ENCODE measurements at regions not wholly inside any gene's neighbourhood (a gene's known extent, or its start where the extent isn't known, plus 50 kb on each side); places are given as distances from the start of the nearest gene placed in this dataset.

DNA sequence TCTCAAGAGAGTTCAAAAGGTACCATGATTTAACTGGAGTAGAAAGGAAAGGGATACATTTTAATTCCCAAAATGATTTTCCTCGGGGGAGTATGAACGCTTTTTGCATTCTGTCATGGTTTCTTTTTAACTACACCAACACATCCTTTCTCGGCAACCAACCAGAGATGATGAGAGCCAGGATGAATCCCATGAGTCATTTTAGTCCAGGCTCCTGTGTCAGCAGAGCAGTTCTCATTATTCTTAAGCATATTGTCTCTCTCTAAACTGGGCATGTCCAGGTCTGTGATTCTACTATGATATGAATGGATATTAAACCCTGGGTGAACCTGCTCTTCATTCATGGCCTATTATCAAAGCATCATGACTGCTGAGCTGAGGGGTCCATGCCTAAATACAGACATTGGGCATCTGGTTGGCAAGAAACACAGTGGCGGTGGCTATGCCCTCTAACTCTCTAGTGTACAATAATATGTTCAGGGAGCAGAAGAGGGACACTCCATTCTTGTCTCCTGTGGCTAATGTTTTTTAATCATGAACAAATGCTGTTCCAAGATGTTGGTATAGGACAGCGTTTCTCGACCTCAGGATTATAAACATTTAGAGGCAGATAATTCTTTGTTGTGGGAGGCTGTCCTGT lies 124.3 kb upstream of the ESRRG start:
- no peak overlapping the region for H3K27ac ChIP-seq
- WGBS, 2 donors: 86 to 91% methylated on average over 6 of the region's 6 CpGs
- intact Hi-C loops (cut with DNase I): no loop called here
- TF ChIP-seq EP300 (IDR thresholded peaks at IDR 0.05): no peak
- H3K4me1 ChIP-seq: no peaks in the 10 kb centered on the region
- H3K36me3 ChIP-seq: no peaks in the 10 kb centered on the region
- H3K4me3 ChIP-seq: no peak overlapping the region
- no peaks in the 10 kb centered on the region for H3K9me3 ChIP-seq
- no peaks in the 10 kb centered on the region for H3K27me3 ChIP-seq
- no peak for DNase-seq

GRCh38 chr1:216846339-216846738 lies 123.1 kb upstream of the ESRRG start:
- Histone ChIP-seq H3K4me3 (no peak overlapping the region), H3K9me3 (no peaks in the 10 kb centered on the region), H3K36me3 (no peaks in the 10 kb centered on the region), H3K27me3 (no peaks in the 10 kb centered on the region), H3K4me1 (no peaks in the 10 kb centered on the region), H3K27ac (no peak overlapping the region)
- DNase-seq: no peak
- 85 to 89% methylated on average over 4 of the region's 4 CpGs for WGBS, 2 donors
- no peak for TF ChIP-seq POLR2A (IDR thresholded peaks at IDR 0.05)
- no peak for TF ChIP-seq CTCF (IDR thresholded peaks at IDR 0.05)
- TF ChIP-seq POLR2AphosphoS5 (IDR thresholded peaks at IDR 0.05): no peak
- TF ChIP-seq EP300 (IDR thresholded peaks at IDR 0.05): no peak
- intact Hi-C loops (cut with DNase I): no loop called here

DNA sequence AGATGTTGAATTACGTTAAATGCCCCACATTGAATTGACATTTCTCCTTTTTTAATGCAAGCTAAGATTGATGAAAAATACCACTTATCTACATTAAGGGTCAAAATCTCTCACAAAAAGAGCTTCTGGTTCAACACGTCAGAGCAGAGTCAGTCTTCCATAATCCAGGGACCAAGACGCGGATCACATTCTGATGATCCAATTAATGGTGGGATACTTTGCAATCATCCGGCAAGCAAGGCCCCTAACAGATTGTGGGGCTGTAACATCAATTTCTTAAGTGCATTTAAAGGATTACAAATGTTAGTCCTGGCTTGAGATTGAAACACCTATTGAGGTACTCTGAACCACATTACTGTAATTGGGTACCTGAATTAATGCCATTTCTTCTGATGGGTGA lies 120.2 kb upstream of the ESRRG start:
- no peaks in the 10 kb centered on the region for H3K4me1 ChIP-seq
- no peak overlapping the region for H3K4me3 ChIP-seq
- no peak for DNase-seq
- intact Hi-C loops (cut with DNase I): no loop called here
- TF ChIP-seq EP300 (IDR thresholded peaks at IDR 0.05) (no peak), POLR2A (IDR thresholded peaks at IDR 0.05) (no peak), CTCF (IDR thresholded peaks at IDR 0.05) (no peak), POLR2AphosphoS5 (IDR thresholded peaks at IDR 0.05) (no peak)
- H3K9me3 ChIP-seq: no peaks in the 10 kb centered on the region
- no peaks in the 10 kb centered on the region for H3K27me3 ChIP-seq
- no peaks in the 10 kb centered on the region for H3K36me3 ChIP-seq
- H3K27ac ChIP-seq: no peak overlapping the region
- WGBS, 2 donors: 93 to 95% methylated on average over 5 of the region's 5 CpGs

DNA sequence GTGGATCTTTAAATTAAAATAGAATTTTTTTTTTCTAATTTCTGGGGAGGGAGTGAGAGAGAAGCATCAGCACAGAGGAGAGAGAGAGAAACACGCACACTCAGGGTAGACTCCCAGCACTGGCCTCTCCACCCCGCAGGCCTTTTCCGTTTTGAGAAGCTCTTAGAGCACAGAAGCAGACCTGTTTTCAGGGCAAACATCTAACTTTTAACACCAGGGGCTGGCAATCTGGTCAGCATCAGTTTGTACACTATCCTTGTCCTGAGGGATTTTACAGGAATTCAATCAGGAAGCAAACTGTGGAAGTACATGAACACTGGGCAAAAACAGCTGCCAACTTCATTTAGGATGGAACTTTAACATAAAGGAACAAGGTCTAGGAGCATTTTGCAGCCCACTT lies 117.9 kb upstream of the ESRRG start:
- no peak for DNase-seq
- Histone ChIP-seq H3K4me1 (no peaks in the 10 kb centered on the region), H3K36me3 (no peaks in the 10 kb centered on the region), H3K4me3 (no peak overlapping the region), H3K27ac (no peak overlapping the region), H3K9me3 (no peaks in the 10 kb centered on the region), H3K27me3 (no peaks in the 10 kb centered on the region)
- no peak for TF ChIP-seq CTCF (IDR thresholded peaks at IDR 0.05)
- no peak for TF ChIP-seq POLR2AphosphoS5 (IDR thresholded peaks at IDR 0.05)
- no peak for TF ChIP-seq POLR2A (IDR thresholded peaks at IDR 0.05)
- 85 to 93% methylated on average over 3 of the region's 3 CpGs for WGBS, 2 donors
- intact Hi-C loops (cut with DNase I): no loop called here

GRCh38 chr1:216836316-216836715 lies 113.1 kb upstream of the ESRRG start:
- TF ChIP-seq POLR2A (IDR thresholded peaks at IDR 0.05): no peak
- no peak for TF ChIP-seq POLR2AphosphoS5 (IDR thresholded peaks at IDR 0.05)
- no peak for TF ChIP-seq CTCF (IDR thresholded peaks at IDR 0.05)
- no peak for TF ChIP-seq EP300 (IDR thresholded peaks at IDR 0.05)
- Histone ChIP-seq H3K36me3 (no peaks in the 10 kb centered on the region), H3K4me1 (no peaks in the 10 kb centered on the region), H3K9me3 (no peaks in the 10 kb centered on the region), H3K27ac (no peak overlapping the region), H3K27me3 (no peaks in the 10 kb centered on the region), H3K4me3 (no peak overlapping the region)
- no peak for DNase-seq
- 83 to 87% methylated on average over 3 of the region's 3 CpGs for WGBS, 2 donors
- intact Hi-C loops (cut with DNase I): no loop called here
